ENCODE measurements at regions not wholly inside any gene's neighbourhood (a gene's known extent, or its start where the extent isn't known, plus 50 kb on each side); places are given as distances from the start of the nearest gene placed in this dataset.

GRCh38 chr11:95363708-95364107 is 132.7 kb upstream of the SESN3 start:
- POLR2A ChIA-PET, result no interaction called here
- H3K4me1 ChIP-seq (ENCODE audit: control insufficient read depth, extremely low read depth, insufficient read depth, low read length), result no peaks in the 10 kb centered on the region
- BruUV-seq (replicated peaks), result no TSS peak
- FAIRE-seq (no peak), DNase-seq (ENCODE audit: low read depth, low spot score) (no peak)
- H3K36me3 ChIP-seq (ENCODE audit: control insufficient read depth in 2 of 2, extremely low read depth in 1 of 2, insufficient read depth in 2 of 2, low read length in 2 of 2), result no peaks in the 10 kb centered on the region
- no peaks in the 10 kb centered on the region for H3K9me3 ChIP-seq (replicated peaks; ENCODE audit: control insufficient read depth, insufficient read depth, low read length)
- intact Hi-C loops (cut with micrococcal nuclease), result loop anchor here (10.0 kb wide), 2 partner anchors 209 to 341 kb away; no protein-coding TSS in a partner anchor
- no peaks in the 10 kb centered on the region for H3K27me3 ChIP-seq (ENCODE audit: control insufficient read depth in 2 of 2, insufficient read depth in 2 of 2, low read length in 2 of 2)
- H3K9me1 ChIP-seq (replicated peaks; ENCODE audit: control insufficient read depth, extremely low read depth, insufficient read depth, low read length), result no peaks in the 10 kb centered on the region
- no peaks in the 10 kb centered on the region for H3K79me2 ChIP-seq (ENCODE audit: control insufficient read depth, insufficient read depth, low read length)
- no peak overlapping the region for H3K4me2 ChIP-seq (ENCODE audit: insufficient read depth, low read length)
- CTCF ChIA-PET, result no interaction called here
- H2AFZ ChIP-seq (ENCODE audit: low read depth, low read length), result no peak overlapping the region
- no peak overlapping the region for H3K27ac ChIP-seq (ENCODE audit: insufficient read depth, low read depth, low read length)
- dilution Hi-C loops (cut with MboI; ENCODE audit: extremely low pct_ligation_motif_present, low sequenced_read_pairs), result no loop called here
- H3K9ac ChIP-seq (replicated peaks; ENCODE audit: extremely low read depth, insufficient read depth, low read length), result no peak overlapping the region
- H3K4me3 ChIP-seq (replicated peaks in 1 of 3; ENCODE audit: insufficient read depth in 1 of 3, low read depth in 1 of 3, low read length in 3 of 3), result no peak overlapping the region
- no peaks in the 10 kb centered on the region for H4K20me1 ChIP-seq (replicated peaks; ENCODE audit: control insufficient read depth, extremely low read depth, insufficient read depth, low read length)
- no peak for TF ChIP-seq MAX (IDR thresholded peaks at IDR 0.05; ENCODE audit: insufficient read depth, insufficient read length)
- no peak for TF ChIP-seq CTCF (IDR thresholded peaks at IDR 0.05; ENCODE audit: extremely low read depth in 1 of 2, insufficient read depth in 1 of 2, low read depth in 1 of 2, low read length in 2 of 2)
- TF ChIP-seq JUN (IDR thresholded peaks at IDR 0.05; ENCODE audit: borderline replicate concordance, insufficient read depth, insufficient read length, low read depth), result no peak
- TF ChIP-seq POLR2AphosphoS5 (IDR thresholded peaks at IDR 0.05; ENCODE audit: insufficient read depth, low read depth, low read length), result no peak
- TF ChIP-seq FOS (IDR thresholded peaks at IDR 0.05; ENCODE audit: borderline replicate concordance, insufficient read depth, low read length), result no peak
- TF ChIP-seq MYC (IDR thresholded peaks at IDR 0.05; ENCODE audit: low read depth, low read length), result no peak
- TF ChIP-seq EZH2 (IDR thresholded peaks at IDR 0.05; ENCODE audit: borderline replicate concordance, low read depth, low read length, severe bottlenecking), result no peak
- TF ChIP-seq GATA2 (IDR thresholded peaks at IDR 0.05; ENCODE audit: insufficient read depth, insufficient read length, low read depth, low read length), result no peak
- no peak for TF ChIP-seq POLR2A (IDR thresholded peaks at IDR 0.05; ENCODE audit: low read depth, low read length)

Measured in endothelial cell of umbilical vein (primary cell).